HG03196 (cell line): ENCODE measurements at regions not wholly inside any gene's neighbourhood (a gene's known extent, or its start where the extent isn't known, plus 50 kb on each side); places are given as distances from the start of the nearest gene placed in this dataset.
"Not testable (repeated sequence)": the region's sequence is repeated elsewhere in the genome, so short reads cannot be mapped to it uniquely, and the experiment has no call there.

Experiments used
- ATAC-seq: cut with Tn5 transposase; IDR thresholded peaks from one replicate; pipeline ENCODE4 v1.9.1; 2021; ENCODE audit not compliant: unreplicated experiment

GRCh38 chr16:16930309-16931000, 540.3 kb downstream of the XYLT1 start:
- no peak for ATAC-seq

GRCh38 chr16:16933861-16934260, 536.9 kb downstream of the XYLT1 start:
- no peak for ATAC-seq

GRCh38 chr16:16934660-16935059, 536.1 kb downstream of the XYLT1 start:
- no peak for ATAC-seq

GRCh38 chr16:16935909-16936308, 534.9 kb downstream of the XYLT1 start:
- ATAC-seq = not testable (repeated sequence)

GRCh38 chr16:16937576-16937975, 533.2 kb downstream of the XYLT1 start:
- ATAC-seq = no peak

GRCh38 chr16:16938009-16938408, 532.8 kb downstream of the XYLT1 start:
- ATAC-seq = no peak

- ATAC-seq = no peak
Measured at GRCh38 chr16:16938980-16939379, 531.8 kb downstream of the XYLT1 start.

GRCh38 chr16:16940351-16940750, 530.4 kb downstream of the XYLT1 start:
- no peak for ATAC-seq

- ATAC-seq = not testable (repeated sequence)
Measured at GRCh38 chr16:16942849-16943248, 527.9 kb downstream of the XYLT1 start.

- ATAC-seq = no peak
Measured at GRCh38 chr16:16945207-16945606, 525.6 kb downstream of the XYLT1 start.

- no peak for ATAC-seq
Measured at GRCh38 chr16:16956376-16956775, 514.4 kb downstream of the XYLT1 start.

GRCh38 chr16:16960785-16961184, 510.0 kb downstream of the XYLT1 start:
- ATAC-seq = no peak

- ATAC-seq = no peak
Measured at GRCh38 chr16:16966439-16966838, 504.3 kb downstream of the XYLT1 start.

GRCh38 chr16:16971042-16971441, 499.7 kb downstream of the XYLT1 start:
- no peak for ATAC-seq

GRCh38 chr16:16972831-16973230, 497.9 kb downstream of the XYLT1 start:
- no peak for ATAC-seq

GRCh38 chr16:16973707-16974591, 496.8 kb downstream of the XYLT1 start:
- no peak for ATAC-seq

- ATAC-seq = no peak
Measured at GRCh38 chr16:16982614-16983013, 488.1 kb downstream of the XYLT1 start.

- no peak for ATAC-seq
Measured at GRCh38 chr16:16983582-16983981, 487.2 kb downstream of the XYLT1 start.

GRCh38 chr16:16984091-16984490, 486.7 kb downstream of the XYLT1 start:
- ATAC-seq = not testable (repeated sequence)

- ATAC-seq = no peak
Measured at GRCh38 chr16:16985707-16986106, 485.1 kb downstream of the XYLT1 start.

GRCh38 chr16:16988963-16989362, 481.8 kb downstream of the XYLT1 start:
- no peak for ATAC-seq

- ATAC-seq = no peak
Measured at GRCh38 chr16:16989368-16989767, 481.4 kb downstream of the XYLT1 start.
